C1 segment of cervical spinal cord (tissue), 14 donors: ENCODE measurements at regions not wholly inside any gene's neighbourhood (a gene's known extent, or its start where the extent isn't known, plus 50 kb on each side); places are given as distances from the start of the nearest gene placed in this dataset.
"Not testable (repeated sequence)": the region's sequence is repeated elsewhere in the genome, so short reads cannot be mapped to it uniquely, and the experiment has no call there.

Experiments used
- DNase-seq, 14 donors: peaks; one replicate each; lab custom pipeline; 2025; lab: John Stamatoyannopoulos, UW

DNA sequence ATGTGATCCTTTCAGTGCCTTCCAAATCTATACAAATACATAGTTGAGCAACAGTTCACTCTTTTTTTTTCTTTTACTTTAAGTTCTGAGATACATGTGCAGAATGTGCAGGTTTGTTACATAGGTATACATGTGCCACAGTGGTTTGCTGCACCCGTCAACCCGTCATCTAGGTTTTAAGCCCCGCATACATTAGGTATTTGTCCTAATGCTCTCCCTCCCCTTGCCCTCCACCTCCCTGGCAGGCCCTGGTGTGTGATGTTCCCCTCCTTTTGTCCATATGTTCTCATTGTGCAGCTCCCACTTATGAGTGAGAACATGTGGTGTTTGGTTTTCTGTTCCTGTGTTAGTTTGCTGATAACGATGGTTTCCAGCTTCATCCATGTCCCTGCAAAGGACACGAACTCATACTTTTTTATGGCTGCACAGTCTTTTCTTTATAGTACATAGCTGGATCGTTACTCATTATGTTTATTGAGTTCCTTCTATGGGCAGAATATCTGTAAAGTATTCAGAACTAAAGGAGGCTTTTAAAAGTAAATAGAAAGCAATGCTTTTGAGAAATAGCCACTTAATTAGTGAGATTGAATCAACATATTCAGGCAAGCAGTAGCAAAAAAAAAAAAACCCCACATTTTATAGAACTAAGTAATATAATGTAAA lies 131.6 kb upstream of the POT1 start:
- not testable (repeated sequence) for DNase-seq

DNA sequence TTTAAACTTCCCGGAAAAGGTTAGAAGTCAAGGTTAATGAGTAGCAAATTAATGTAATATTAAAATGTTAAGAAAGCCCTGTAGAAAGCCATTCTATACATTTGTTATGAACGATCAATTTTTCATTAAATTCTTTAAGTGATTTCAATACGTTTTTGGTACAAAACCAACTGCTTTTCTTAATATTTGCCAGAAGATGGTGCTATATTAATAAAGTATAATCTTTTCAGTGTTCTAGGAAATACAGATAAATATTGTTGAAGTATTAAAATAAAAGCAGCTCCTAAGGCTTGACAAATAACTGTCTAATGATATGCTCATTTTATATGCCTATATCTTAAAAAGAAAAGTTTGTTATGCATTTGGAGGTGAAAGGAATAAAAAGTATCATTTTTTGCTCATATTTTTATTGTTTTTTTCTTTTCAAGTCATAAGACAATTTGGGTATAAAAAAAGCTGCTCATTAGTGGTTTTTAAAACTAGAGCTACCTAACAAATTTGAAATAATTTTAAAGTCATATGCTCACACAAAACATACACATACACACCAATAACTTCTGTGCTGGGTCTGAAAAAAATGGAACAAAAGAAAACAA lies 130.3 kb upstream of the POT1 start:
- DNase-seq: no peak

DNA sequence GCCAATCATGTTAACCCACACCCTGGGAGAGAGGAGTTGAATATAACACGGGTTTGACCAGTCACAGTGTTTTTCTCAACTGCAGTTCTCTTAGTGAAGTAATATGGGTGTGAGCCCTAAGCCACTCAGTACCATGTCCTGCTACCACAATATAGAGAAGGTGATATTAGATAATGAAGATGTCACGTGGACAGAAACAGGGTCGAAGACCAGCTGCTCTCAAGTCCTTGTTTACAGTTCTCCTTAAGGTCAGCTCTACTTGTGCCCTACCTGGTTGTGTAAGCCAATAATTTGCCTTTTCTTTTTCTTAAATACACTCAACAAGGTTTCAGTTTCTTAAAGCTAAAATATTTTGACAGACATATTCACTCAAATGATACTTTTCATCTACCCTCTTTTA lies 128.3 kb upstream of the POT1 start:
- no peak for DNase-seq

DNA sequence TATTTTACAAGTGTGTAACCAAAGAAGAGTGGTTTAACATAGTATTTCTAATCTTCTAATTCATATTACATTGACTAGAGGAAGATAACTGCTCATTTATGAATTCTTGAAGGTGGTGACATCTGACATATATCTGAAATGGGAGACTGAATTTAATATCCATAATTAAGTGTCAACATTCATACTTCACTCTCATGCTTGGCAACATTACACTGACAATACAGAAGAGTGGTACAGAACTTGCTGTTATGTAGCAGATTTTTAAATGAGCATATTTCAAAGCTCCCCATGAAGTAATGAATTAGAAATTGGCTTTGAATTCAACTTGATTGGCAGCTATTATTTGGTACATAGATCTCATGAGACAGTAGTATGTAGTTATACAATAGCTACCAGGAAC lies 125.8 kb upstream of the POT1 start:
- no peak for DNase-seq

DNA sequence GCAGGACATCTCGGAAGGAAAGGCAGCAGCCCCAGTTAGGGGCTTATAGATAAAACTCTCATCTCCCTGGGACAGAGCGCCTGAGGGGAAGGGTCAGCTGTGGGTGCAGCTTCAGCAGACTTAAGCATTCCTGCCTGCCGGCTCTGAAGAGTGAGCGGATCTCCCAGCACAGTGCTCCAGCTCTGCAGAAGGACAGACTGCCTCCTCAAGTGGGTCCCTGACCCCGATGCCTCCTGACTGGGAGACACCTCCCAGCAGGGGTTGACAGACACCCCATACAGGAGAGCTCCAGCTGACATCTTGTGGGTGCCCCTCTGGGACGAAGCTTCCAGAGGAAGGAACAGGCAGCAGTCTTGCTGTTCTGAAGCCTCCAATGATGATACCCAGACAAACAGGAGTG lies 117.1 kb upstream of the POT1 start:
- no peak for DNase-seq

DNA sequence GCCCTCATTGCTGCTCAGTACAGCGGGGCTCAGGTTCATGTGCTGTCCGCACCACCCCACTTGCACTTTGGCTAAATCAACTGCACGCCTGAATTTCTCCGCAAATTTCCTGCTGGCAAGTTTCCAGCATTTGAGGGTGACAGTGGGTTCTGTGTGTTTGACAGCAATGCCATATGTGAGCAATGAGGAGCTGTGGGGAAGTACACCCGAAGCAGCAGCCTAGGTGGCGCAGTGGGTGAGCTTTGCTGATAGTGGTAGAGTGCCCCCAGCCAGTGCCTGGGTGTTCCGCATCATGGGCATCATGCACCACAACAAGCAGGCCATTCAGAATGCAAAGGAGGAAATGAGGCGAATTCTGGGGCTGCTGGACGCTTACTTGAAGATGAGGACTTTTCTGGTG lies 103.9 kb upstream of the POT1 start:
- no peak for DNase-seq

DNA sequence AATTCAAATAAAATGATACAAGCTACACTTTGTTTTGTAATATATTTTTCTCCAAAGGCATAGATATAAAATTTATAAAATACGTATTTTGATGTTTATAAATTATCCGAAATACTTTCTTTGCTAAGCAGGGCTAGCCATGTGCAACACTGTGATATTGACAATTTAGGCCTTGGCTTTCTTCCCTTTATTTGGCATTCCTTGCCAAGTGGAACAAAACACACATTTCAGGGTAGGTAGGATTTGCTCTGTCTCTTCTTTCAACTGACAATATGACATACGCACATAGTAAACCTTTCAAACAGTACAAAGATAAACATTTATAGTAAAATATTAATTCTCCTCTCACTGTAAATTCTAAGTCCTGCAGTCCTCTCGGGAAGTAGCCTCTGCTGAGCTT lies 103.3 kb upstream of the POT1 start:
- no peak for DNase-seq

DNA sequence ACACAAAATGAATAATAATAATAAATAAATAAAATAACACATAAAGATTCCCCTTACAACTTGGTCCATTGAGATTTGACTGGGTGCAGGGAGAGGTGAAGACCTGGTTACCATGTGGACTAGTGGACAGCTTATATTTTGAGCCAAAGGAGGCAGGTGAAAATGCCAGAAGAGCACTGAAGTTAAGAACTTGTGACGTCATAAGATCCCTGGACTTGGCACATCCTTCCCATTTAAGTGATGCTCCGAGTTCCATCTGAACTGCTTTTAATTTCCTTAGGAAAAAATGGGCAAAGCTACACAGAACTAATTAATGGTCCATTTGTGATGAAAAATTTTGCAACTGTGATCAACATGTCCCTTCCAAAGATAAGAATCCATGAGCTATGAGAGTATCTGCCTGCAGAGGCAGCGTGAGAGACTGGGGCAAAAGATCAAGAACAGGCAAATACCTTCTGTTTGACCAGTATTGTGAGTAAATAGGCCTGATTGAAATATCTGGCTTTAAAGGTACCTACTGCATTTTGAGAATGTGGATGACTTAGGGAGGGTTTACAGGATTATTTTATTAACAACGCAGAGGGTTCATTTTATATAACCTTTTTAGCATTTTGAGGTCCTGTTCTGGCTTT lies 101.2 kb upstream of the POT1 start:
- no peak for DNase-seq

DNA sequence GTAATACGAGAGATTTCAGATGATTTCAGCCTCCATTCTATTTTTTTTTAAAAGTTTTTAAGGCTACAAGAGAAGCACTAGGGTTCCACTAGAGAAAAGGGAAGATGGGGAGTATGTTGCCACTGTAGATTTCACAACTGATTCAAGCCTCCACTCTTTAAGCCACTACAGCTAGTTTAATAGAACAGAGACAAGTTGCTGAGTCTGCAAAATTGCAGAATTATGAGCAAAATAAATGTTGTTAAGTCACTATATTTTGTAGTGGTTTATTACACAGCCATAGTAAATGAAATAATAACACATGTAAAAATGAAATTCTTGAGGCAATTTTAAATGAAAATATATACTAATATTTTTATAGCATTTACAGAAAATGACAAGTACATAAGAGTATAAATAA lies 96.0 kb upstream of the POT1 start:
- no peak for DNase-seq

DNA sequence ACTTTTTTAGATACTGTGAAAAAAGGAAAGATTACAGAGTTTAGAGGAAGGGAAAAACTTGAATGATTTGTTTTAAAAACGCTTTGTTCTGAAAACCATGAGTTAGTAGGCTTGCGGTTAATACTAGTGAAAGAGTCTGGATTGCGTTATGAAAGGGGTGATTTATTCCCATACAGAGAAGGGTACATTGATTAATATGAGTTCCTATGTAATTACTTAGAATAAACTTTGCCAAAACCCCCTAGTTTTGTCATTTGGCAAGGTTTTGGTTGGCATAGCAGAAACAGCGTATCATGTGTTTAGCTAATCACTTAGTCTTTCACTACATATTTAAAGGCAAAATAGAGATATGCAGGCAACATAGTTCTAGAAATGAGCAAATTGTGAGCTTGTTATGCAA lies 91.2 kb upstream of the POT1 start:
- DNase-seq: no peak

DNA sequence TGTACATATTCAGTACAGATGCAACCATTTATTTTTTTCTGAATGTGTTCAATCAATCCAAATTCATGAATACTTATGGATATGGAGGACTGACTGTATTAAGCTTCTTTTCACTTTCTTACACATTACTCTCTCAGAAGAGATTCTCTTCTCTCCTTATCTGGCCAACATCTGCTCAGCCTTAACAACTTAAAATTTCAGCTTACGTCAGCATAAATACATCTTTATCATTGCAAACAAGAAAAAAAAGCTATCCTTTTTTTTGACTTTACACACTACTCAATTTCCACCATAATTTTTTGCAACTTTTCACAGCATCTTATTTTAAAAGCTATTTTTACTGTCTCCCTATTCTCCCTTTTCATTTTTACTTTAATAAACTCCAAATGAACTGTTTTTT lies 80.9 kb upstream of the POT1 start:
- no peak for DNase-seq

DNA sequence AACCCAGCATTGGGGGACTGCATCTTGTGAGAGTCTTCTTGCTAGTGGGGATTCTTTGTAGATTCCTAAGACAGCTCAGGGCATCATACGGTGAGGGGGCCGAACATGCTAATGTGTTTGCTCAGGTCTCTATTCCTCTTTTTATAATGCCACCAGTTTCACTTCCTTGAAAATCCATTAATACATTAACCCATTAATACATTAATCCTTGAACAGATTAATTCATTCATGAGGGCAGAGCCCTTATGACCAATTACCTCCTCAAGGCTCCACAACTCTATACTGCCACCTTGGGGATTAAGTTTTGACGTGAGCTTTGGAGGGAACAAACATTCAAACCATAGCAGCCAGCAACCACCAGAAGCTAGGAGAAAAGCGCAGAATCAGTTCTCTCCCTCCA lies 67.2 kb upstream of the POT1 start:
- no peak for DNase-seq

DNA sequence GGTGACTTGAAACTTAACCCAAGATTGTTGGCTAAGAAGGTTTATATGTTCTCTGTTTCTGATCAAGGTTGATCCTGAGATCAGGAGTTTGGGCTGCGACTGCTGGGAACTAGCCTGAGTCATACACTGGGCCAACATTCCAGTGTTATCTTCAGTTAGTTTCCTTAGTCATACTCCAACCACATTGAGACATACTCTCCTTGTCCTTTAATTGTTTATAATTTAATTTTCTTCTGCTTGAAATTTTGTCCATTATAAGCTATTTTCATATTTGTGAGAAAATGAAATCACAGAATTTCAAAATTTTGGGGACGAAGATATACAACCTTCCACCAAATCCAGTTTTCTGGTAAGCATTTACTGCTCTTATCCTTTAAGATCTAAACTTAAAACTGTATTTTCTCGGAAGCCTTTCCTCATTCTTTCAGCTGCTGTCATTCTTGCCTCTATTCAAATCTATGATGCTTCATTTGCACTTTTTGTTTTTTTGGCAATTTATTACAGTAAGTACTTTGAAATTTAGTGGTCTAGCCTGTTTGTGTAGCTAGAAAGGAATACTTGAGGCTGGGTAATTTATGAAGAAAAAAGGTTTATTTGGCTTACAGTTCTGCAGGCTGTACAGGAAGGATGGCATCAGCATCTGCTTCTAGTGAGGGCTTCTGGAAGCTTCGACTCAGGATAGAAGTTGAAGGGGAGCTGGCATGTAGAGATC lies 63.4 kb upstream of the POT1 start:
- DNase-seq: no peak

DNA sequence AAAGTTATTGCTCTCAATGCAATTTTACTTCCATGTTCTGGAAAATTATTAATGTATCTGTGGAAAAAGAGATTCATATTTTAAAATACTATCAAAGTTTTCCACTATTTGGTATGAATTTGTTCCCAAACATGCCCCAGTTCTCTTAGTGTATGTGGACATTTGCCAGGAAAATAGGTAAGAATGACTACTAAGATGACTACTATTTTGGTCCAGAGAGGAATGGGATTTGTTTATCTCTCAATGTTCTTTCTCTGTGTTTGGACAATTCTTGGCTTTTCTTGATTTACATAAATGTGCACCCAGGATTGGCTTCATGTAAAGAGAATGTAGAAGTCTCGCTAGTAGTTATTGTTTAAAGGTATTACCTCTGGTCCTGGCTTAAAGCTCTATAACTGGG lies 60.3 kb upstream of the POT1 start:
- DNase-seq: no peak
